ENCODE measurements at regions not wholly inside any gene's neighbourhood (a gene's known extent, or its start where the extent isn't known, plus 50 kb on each side); places are given as distances from the start of the nearest gene placed in this dataset.

GRCh38 chr6:95856876-95857364 lies 158.9 kb upstream of the FUT9 start:
- TF ChIP-seq POLR2A (IDR thresholded peaks at IDR 0.05; ENCODE audit: low read depth, low read length) (no peak), POLR2AphosphoS5 (IDR thresholded peaks at IDR 0.05; ENCODE audit: low read depth, low read length) (no peak)

Measured in GM12891 (cell line).